Endothelial cell of umbilical vein (primary cell): ENCODE measurements at regions not wholly inside any gene's neighbourhood (a gene's known extent, or its start where the extent isn't known, plus 50 kb on each side); places are given as distances from the start of the nearest gene placed in this dataset.

ENCODE experiments used
- CTCF ChIP-seq, 2 donors: IDR thresholded peaks; 1 replicate in 1 of 2; 2 replicates in 1 of 2; pipeline ENCODE4 v1.5.1; 2011; ENCODE audit warnings: low read length in 2 of 2, mild to moderate bottlenecking in 2 of 2, moderate library complexity in 2 of 2, control low read depth in 1 of 2, inconsistent platforms in 1 of 2, low read depth in 1 of 2; ENCODE audit not compliant: insufficient read depth in 1 of 2; ENCODE audit errors: extremely low read depth in 1 of 2
- EZH2 ChIP-seq: IDR thresholded peaks from 2 replicates; pipeline ENCODE4 v1.6.1; 2012; ENCODE audit warnings: borderline replicate concordance, low read depth, mild to moderate bottlenecking, moderate library complexity, low read length, inconsistent platforms; ENCODE audit not compliant: severe bottlenecking
- MYC ChIP-seq: IDR thresholded peaks from one replicate; pipeline ENCODE4 v1.6.1; 2011; ENCODE audit warnings: mild to moderate bottlenecking, low read depth, low read length
- POLR2A ChIP-seq: IDR thresholded peaks from 2 replicates; pipeline ENCODE4 v1.6.1; 2012; ENCODE audit warnings: low read depth, mild to moderate bottlenecking, control low read depth, low read length
- POLR2AphosphoS5 ChIP-seq: IDR thresholded peaks from 2 replicates; pipeline ENCODE4 v1.6.1; 2012; ENCODE audit warnings: low read depth, mild to moderate bottlenecking, control low read depth, low read length, moderate library complexity; ENCODE audit not compliant: insufficient read depth
- TF ChIP-seq, protein P1 (sequence below): IDR thresholded peaks from 2 replicates; pipeline ENCODE4 v1.6.1; 2011; ENCODE audit not compliant: insufficient read depth, insufficient read length

- TF ChIP-seq, protein P1, sequence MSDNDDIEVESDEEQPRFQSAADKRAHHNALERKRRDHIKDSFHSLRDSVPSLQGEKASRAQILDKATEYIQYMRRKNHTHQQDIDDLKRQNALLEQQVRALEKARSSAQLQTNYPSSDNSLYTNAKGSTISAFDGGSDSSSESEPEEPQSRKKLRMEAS = no peak
- no peak for TF ChIP-seq POLR2AphosphoS5
- no peak for TF ChIP-seq POLR2A
- no peak for TF ChIP-seq EZH2
- no peak for TF ChIP-seq CTCF (IDR thresholded peaks at IDR 0.05; ENCODE audit: extremely low read depth in 1 of 2, insufficient read depth in 1 of 2, low read depth in 1 of 2, low read length in 2 of 2)
- TF ChIP-seq MYC = no peak
These were observed 445.0 kb upstream of the GOLIM4 start for GRCh38 chr3:168540726-168541125.
